ENCODE measurements at regions not wholly inside any gene's neighbourhood (a gene's known extent, or its start where the extent isn't known, plus 50 kb on each side); places are given as distances from the start of the nearest gene placed in this dataset.
A peak's percentile ranks its signal among the peaks of the same experiment; 100 is the strongest.

DNA sequence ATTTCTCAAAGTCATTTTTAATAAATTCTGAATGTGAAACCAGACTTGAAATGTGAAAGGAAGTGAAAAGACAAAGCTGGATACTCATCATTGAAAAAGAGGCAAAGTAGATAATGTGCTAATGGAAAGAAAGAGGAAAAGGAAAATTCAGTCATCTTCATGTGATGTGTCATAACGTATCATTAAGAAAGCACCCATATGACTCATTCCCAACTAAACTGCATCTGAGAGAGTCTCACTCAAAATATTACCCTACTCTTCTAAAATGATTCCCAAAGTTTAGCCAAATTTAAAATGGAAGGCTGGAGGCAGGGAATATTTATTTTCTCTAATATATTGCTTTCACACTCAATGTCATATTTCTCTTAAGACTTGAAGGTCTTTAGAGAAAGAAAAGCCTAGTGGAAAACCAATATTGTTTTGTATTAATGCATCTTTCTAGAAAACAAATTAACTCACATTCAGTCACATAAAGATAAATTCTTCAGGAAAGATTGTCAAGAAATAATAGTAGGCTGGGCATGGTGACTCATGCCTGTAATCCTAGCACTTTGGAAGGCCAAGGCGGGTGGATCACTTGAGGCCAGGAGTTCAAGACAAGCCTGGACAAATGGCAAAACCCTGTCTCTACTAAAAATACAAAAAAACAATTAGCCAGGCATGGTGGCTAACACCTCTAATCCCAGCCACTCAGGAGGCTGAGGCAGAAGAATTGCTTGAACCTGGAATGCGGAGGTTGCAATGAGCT lies 129.9 kb downstream of the SLC30A10 start:
- DNase-seq = peak; percentile 59

DNA sequence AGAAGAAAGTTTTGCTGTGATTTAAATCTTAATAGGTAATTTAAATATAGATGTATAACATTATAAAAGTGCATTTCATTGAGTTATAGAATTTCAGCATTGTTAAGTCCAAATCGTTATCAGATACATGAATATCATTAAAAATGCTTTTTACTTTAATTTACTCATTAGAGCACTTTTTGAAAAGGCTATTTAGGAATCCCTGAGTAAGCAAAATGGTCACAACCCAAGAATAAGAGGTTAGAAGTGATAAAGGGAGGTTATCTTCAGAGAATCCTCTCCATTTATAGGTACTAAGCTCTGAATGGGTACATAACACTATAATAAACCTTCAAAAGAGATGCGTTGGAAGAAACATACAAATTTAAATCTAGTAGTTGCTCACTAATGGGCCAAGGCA lies 130.7 kb downstream of the SLC30A10 start:
- DNase-seq = no peak

DNA sequence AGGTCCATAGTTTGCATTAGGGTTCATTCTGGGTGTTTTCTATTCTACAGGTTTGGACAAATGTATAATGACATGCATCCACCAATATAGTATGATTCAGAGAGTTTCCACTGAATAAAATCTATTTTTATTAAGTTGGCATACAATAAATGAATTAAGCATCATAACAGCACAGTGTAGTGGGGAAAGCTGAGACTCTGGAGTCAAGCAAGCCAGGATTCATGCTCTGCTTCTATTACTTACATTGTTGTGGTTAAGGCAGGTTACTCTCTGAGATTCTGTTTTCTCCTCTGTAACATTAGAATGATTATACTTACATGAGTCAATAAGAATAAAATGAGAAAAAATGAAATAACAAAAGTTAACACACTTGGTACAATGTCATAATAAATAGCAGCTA lies 131.3 kb downstream of the SLC30A10 start:
- no peak for DNase-seq

DNA sequence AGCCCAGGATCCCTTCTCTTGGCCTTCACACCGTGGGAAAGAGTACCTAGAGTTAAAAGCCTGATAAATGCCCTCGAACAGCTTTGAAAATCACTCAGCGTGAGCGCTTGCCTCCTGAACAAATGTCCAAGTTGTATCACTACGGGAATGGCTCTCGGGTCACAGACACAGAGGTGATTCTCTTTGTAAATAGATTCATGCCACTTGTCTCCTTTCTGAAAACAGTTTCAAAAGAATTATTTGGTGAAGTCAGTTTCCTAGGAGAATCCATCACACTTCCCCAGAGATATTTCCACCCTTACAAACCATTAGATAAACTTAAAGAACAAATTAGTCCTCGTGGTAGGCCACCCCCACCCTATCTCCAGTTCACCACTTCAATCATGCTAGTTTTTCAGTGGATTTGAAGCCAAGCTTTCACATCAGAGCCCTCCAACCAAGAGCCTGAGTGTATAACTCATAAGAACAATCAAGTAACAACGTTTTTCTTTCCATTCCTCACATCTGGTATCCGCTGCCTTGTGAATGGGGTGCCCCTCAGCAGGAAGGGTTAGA lies 132.9 kb downstream of the SLC30A10 start:
- DNase-seq = no peak

DNA sequence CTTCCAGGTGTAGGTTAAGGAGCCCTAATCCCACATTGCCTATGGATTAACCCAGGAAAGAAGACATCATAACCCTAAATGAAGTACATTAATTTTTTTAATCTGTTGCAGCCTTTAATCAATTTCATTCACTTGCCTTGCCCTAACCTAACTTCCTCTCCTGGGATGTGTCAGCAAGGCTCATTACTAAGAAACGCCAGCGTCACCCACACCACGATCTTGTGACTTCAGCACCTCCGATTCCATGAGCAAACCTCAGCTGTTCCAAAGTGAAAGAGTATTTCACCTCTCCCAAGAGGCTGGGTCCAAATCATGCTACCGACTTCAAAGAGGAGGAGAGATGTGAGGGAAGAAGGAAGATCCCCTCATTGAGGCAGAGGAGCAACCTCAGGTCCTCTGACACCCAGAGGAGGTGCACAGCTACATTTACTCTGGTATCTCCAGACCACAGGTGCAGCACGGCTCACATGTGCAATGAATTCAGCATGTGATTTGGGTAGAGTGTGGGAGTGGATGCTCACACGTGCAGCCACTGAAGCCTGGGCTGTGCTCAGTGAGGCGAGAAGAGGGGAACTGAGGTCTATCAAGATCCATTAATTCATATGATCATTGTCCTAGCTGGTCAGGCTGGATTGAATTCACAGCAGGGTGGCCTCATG lies 134.1 kb downstream of the SLC30A10 start:
- no peak for DNase-seq

DNA sequence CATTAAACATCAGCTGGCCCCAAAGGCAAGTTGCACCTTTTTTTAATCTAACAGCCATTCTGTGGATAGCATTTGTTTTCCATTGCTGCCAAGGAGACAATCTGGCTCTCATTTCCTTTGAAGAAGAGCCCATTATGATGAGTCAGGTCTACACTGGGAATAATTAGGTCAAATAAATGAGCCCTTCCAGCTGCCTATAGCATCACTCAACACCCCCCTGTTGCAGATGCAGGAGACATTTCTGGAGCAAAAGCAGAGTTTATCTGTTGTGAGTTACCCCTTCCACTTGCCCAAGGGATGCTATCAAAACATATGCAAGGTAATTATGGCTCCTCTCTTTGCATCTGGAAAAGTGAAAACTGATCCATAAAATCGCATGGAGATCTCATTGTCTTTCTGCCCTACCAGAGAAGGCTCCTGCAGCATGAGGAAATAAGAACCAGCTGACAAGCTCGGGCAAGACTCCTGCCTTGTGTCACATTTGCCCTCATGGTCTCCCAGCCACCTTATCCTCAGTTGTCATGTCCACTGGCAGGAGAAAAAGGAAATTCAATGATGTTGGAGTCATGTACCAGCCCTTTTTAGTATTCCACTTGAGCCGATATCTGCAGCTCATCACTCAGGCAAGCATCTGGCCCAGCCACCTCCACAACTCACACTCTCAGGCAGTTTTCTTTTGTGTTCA lies 135.9 kb downstream of the SLC30A10 start:
- DNase-seq = no peak

DNA sequence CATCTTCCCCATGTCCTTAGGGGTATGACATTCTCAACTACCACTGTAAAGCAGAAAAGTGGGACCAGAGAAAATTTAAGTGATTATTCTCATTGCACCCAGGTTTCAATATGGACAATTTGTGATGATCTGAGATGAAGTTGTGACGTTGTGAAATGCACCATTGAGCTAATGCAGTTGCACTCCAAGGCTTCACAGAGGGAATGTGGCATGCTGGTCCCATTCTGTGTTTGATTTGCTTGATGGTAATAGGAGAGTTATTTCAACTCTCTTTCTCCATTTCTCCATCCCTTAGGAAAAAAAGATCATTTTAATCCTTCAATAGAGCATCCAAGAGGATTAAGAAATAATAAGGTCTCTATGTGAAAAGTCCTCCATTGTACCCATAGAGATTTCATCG lies 136.6 kb downstream of the SLC30A10 start:
- DNase-seq = no peak

DNA sequence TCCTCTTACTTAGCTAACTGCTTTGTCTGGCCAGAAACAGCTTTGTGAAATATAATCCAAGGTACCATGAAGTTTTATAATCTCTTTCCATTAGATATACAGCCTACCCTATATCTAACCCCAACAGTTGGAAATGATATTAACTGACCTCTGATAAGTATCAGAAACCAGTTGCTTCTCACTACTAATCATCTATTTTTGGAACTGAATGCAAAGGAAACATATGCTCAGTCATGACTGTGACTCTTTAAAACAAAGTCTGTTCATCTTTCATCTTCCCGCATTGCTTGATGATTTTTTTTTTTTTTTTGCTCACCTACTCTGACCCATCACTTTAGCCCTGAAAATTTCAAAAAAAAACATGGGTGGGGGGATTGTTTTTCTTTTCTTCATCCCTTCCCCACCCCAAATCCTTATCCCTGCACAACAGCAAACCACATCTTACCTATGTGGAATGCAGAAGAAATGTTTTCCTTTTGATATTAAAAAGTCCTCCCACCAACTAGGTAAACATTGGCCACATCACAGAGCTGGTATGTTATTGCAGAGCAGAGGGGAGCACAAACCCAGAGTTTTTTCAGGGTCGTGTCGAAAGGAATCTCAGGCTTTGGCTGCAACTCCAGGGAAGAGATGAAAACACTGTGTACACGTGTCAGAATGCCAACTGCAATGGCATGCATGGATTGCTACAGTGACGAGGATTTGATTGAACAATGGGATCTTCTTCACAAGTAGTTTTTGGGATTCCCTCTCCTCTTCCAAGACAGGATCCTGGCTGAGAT lies 137.3 kb downstream of the SLC30A10 start:
- DNase-seq = no peak

DNA sequence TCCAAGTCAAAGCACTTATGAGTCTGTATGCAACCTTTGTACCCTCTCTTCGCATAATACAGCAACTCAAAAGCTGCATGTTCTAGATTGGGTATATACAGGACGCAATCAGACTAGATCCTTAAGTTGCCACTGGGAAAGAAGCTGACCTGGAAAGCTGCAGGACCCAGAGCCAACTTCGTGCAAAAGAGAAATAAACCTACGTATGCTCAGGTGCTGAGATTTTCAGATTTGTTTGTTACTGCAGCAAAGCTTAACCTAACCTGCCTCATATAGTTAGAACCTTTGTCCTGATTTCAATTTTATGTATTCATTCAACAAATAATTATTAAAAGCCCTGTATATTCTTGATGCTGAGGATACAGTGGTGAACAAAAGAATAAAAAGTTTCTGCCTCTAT lies 139.7 kb downstream of the SLC30A10 start:
- DNase-seq = no peak

DNA sequence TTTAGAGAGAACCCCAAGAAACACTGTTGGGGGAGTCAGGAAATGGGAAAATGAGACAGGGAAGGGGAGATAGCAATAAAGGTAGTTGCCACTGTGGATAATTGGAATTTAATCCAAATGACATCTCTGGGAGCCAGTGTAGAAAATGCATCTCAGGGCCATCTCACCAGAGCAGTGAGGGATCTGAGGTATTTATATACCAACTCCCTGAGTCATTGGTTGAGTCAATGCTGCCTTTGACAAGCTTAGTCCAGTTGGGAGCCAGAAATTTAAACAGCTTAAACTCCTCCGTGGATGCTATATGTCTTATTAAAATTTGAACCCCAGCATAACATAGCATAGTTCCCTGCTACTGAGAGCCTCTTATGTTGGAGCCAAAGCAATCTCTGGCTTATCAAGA lies 140.3 kb downstream of the SLC30A10 start:
- DNase-seq = no peak

DNA sequence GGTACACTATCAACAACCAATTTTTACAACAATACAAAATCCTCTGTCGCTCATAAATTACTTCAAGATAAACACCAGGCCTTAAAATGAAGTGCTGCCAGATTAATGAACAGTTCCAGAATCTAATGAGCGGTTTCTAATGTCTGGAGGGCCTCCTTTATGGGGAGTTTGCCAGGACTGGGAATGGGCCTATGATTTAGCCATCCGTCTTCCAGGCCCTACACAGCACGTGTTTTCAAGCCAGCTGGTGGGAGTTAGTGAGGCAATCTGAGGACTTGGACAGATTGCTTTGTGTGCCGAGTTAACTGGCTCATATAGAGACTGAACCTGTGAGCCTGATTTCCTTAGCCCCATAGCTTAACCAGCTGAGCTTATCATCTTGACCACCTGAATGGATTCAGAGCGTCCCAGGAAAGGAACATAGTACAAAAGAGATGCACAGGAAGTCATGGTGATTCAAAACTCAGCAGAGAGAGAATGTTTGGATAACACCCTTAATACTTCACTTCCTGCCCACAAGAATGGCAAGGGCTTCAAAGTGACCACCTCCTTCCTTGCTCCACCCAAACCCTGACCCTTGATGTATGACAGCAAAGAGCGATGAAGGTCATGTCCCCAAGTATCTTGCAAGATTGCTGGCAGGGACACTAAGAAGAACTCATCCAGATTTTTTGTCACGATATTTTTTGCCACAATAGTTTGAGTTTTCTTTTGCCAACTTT lies 143.5 kb downstream of the SLC30A10 start:
- no peak for DNase-seq

DNA sequence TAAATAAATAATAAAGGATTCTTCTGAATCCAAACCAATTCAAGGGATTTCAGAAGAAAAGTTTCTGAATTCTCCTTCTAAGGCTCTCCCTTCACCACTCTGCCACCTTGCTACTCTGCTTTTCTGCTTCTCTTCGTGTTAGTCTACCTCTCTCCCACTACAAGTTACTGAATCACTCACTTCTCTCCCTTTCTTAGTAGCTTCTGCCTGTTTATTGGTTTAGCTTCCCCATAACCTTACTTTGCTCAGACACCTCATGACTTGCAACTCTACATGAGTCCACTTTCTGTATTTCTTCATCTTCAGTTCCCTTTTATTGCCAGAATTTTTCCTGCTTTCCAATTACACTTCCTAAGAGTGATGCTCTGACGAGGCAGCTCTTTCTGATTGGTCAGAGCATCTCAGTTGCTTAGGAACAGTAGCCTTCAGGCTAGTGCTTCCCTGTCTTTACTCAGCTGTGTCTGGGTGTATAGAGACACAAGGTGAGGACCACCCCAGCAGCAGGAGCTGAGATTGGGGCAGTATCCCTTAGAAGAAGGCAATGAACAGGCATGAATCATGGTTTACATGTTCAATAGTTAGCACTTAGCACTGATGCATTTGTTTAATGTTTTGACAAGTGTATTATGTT lies 144.6 kb downstream of the SLC30A10 start:
- DNase-seq = peak; percentile 8

DNA sequence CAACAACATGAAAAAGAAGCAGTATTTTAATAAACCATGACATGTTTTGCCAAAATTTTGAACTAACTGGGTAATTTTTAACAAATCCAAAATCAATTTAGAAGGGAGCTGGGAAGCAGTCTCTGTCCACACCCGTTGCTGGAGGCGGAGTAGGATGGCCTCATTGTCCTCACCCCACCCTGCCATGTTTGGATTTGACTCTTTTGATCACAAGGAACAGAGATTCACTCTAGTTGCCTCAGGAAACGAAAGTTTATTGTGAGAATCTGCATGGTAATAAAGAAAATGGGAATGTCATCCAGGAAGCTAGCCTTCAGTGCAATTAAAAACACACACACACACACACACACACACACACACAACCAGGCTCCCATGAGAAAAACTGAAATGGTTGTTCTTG lies 145.4 kb downstream of the SLC30A10 start:
- DNase-seq = no peak

DNA sequence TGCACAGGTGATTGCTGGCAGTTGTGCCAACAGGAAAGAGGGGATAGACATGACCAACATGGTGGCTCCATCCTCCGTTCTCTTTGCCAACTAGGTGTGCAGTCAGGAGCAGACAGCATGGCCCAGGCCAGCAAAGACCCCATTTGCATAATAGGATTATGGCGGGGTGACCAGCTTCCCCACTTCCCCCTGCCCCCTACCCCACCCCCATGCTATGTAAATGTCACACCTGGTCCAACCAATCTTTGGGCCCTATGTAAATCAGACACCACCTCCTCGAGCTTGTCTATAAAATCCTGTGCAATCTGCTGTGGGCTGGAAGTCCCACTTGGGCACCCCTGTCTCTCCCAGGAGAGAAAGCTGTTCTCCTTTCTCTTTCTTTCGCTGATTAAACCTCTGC lies 146.0 kb downstream of the SLC30A10 start:
- DNase-seq = no peak

DNA sequence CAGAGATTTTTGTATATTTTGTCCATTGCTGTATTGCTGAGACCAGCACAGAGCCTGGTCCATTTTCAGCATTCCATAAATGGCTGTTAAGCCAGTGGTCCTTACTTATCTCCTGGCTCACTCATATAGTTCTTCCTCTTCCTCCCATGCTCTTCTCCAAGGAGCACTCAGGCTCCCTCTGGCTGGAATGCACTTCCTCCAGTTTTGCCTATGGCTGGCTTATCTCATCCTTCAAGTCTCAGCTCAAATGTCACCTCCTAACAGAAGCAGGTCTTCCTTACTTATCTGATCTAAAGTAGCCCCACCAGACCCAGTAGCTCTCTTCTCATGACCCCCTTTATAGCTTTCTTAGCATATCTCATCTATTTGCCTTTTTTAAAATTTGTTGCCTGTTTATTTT lies 146.9 kb downstream of the SLC30A10 start:
- no peak for DNase-seq

DNA sequence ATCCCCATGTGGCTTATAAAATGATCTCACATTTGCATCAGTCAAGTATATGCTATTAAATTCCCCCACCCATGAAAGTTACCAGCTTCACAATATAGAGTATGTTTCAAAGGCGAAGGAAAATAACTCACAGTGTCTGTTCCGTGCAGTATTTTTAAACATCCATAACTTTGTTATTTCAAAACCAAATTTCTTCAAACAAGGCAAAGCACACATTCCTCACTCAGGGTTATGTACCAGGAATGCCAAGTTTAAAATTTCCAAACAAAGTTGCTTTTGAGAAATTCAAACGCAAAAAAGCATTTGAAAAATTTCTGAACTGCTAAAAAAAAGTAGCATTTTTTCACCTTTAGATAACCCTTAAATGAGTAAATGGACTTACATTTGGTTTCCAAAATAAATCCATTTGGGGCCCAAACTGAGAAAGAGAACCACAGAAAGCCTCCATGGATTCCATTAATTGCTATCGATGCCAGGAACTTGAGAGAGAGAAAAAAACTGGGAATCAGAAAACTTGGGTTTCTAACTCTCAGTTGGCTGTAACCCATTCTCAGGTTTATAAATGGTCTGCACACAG lies 149.5 kb downstream of the SLC30A10 start:
- DNase-seq = no peak

DNA sequence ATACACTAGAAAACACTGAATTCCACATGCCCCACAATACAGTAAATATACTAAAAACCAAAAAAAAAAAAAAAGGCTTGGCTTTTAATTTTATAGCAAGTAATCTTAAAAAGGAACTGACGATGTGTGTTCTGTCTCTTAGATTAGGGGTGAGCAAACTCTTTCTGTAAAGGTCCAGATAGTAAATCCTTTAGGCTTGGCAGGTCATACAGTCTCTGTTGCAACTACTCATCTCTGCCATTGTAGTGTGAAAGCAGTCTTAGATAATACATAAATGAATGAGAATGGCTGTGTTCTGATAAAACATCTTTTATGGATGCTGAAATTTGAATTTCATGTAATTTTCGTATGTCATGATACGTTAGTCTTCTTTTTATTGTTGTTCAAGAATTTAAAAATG lies 150.2 kb downstream of the SLC30A10 start:
- DNase-seq = no peak

DNA sequence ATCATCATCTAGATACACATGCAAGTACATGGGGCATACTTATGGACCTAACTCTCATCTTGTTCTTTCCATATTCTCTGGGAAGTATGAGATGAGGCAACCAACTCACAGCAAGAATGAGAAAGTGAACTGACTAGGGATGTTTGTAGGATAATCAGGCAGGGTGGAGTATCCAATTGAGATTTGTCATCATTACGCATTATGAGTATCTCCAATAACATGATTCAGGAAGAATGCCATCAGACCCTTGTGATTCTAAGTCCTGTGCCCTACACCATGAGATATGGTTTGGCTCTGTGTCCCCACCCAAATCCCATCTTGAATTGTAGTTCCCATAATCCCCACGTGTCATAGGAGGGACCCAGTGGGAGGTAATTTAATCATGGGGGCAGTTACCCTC lies 154.0 kb downstream of the SLC30A10 start:
- DNase-seq = no peak

DNA sequence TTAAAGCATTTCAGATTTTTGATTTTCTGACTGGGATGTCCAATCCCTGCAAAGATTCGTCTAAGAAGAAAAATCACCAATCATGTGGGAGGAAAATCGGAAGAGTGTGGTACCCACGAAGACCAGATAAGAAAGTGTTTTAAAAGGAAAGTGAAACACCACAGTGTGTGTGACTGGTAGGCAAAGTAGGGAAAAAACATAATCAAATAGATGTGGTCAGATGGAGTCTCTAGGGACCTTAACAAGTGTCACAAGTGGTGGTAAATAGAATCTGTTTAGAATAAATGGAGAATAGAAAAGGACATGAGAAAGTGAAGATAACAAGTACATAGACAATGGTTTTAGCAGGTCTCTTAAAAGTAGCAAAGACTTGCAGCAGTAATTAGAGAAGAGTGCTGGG lies 154.6 kb downstream of the SLC30A10 start:
- DNase-seq = no peak

DNA sequence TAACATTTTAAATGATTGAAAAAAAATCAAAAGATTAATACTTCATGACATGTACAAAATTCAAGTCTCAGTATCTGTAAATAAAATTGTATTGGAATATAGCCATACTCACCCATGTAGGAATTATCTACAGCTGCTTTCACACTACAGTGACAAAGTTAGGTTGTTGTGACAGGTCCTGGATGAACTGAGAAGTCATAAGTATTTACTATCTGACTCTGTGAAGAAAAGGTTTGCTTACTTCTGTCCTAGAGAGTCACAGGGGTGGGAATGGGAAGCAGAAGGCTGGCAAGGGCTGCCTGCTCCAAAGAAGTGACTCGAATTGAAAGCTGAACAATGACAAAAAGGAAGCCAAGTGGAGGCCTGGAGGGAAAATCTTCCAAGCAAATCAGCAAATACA lies 155.2 kb downstream of the SLC30A10 start:
- no peak for DNase-seq

DNA sequence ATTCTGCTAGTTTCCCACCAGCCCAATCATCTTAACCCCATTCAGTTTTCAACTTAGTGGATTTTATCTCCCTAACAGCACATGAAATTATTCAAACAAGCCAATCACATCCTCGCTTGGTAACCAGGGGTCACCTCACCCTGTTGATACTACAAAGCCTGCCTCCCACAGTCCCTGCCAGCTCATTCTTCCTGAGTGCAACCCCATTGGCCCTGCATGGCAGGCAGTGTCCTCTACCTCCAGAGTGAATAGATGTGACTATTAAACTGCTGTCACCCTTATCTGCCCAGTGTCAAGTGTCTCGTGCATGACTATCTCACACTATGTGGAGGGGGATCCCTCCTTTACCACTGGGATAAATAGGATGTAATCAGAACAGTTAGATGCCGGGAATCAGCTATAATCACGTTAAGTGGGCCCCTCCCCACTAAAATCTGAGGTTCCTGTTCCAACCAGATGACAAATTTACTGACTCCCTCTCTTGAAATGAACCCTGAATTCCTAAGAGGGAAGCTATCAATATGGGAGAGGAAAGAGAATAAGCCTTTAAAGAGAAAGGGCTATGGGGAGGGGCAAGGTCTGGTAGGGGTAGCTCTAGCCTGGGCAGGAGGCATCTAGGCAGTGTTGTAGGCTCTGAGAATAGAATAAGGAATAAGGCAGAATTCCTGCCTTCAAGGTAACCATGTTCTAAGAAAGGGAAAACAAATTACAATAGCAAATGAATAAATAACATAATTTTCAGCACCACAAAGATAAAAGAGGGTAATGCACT lies 155.9 kb downstream of the SLC30A10 start:
- DNase-seq = no peak

Data from MV-4-11 (cell line).